ENCODE measurements at regions not wholly inside any gene's neighbourhood (a gene's known extent, or its start where the extent isn't known, plus 50 kb on each side); places are given as distances from the start of the nearest gene placed in this dataset.
A peak's percentile ranks its signal among the peaks of the same experiment; 100 is the strongest.
"Not testable (repeated sequence)": the region's sequence is repeated elsewhere in the genome, so short reads cannot be mapped to it uniquely, and the experiment has no call there.

- TF ChIP-seq CTCF (IDR thresholded peaks at IDR 0.05; ENCODE audit: insufficient read depth, low read length, severe bottlenecking): no peak
- FAIRE-seq (peak; percentile 58), DNase-seq (ENCODE audit: low read depth) (no peak)
- no peaks in the 10 kb centered on the region for H3K27me3 ChIP-seq (ENCODE audit: control insufficient read depth, insufficient read depth, low read length)
- no peak overlapping the region for H3K4me3 ChIP-seq (ENCODE audit: low read depth, low read length)
- no peaks in the 10 kb centered on the region for H3K36me3 ChIP-seq (ENCODE audit: control insufficient read depth, insufficient read depth, low read length)
Measured at GRCh38 chr3:34155666-34156065, 357.2 kb downstream of the PDCD6IP start.

DNA sequence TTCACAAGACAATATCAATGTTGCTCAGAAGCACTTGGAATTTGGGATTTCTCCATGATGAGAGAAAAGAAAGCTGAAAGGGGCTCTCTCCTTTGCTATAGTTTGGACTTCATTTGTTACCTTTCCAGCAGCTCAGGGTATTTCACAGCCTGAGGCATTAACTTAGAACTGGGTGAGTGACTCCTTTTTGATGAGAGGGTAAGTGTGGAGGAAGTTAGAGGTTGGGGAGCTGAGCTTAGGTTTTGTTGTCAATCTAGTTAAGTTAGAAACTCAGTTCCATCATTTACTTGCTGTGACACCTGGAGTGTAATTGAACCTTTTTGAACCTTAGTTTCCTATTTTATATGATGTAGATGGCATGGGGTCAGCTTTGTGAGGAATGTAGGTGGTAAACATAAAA lies 359.1 kb downstream of the PDCD6IP start:
- Histone ChIP-seq H3K4me3 (ENCODE audit: low read depth, low read length) (no peak overlapping the region), H3K36me3 (ENCODE audit: control insufficient read depth, insufficient read depth, low read length) (no peaks in the 10 kb centered on the region), H3K27me3 (ENCODE audit: control insufficient read depth, insufficient read depth, low read length) (no peaks in the 10 kb centered on the region)
- FAIRE-seq (no peak), DNase-seq (ENCODE audit: low read depth) (no peak)
- no peak for TF ChIP-seq CTCF (IDR thresholded peaks at IDR 0.05; ENCODE audit: insufficient read depth, low read length, severe bottlenecking)

DNA sequence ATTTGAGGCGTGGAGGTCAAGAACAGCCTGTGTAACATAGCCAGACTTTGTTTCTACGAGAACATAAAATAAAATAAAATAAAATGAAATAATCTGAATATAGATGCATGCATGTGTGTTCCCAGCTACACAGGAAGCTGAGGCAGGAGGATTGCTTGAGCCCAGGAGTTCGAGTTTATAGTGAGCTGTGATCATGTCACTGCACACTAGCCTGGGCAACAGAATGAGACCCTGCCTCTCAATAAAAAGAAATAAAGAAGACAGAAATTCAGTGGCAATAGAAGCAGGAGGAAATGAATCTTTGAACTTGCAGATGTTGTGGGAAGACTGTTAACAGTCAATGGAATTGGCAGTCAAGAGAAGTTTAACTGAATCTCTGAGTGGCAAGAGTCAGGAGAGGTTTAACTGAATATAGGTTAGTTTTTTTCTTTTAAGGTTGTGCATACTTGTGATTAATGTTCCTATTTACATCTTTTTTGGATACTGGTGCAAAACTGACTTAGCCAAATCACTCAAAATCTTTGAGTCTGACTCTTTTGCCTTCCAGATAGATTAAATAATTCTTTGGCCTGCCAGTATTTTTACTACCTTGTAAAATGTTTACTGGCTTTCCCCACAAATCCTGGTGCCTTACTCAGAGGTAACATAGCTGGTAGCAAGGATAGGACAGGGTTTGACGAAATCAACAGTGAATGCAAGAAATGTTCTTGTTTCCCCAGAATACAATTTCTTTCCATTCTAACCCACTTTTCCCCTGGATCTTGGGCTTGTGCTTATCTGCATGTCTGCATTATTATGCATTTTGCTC lies 361.4 kb downstream of the PDCD6IP start:
- no peak for FAIRE-seq
- no peak overlapping the region for H3K4me3 ChIP-seq (ENCODE audit: low read depth, low read length)
- TF ChIP-seq CTCF (IDR thresholded peaks at IDR 0.05; ENCODE audit: insufficient read depth, low read length, severe bottlenecking): no peak
- DNase-seq (ENCODE audit: low read depth): no peak
- no peaks in the 10 kb centered on the region for H3K27me3 ChIP-seq (ENCODE audit: control insufficient read depth, insufficient read depth, low read length)
- H3K36me3 ChIP-seq (ENCODE audit: control insufficient read depth, insufficient read depth, low read length): no peaks in the 10 kb centered on the region

DNA sequence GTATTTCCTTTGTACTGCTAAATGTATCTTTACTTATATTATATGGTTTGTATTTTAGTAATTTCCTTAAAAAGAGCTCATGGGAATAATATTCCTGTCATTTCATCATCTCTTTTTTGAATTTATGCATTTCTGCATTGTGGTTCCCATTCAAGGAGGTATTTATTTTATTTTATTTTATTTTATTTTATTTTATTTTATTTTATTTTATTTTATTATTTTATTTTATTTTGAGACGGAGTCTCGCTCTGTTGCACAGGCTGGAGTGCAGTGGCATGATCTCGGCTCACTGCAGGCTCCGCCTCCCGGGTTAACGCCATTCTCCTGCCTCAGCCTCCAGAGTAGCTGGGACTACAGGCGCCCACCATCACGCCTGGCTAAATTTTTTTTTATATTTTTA lies 371.2 kb downstream of the PDCD6IP start:
- not testable (repeated sequence) for H3K4me3 ChIP-seq (ENCODE audit: low read depth, low read length); H3K27me3 ChIP-seq (ENCODE audit: control insufficient read depth, insufficient read depth, low read length); H3K36me3 ChIP-seq (ENCODE audit: control insufficient read depth, insufficient read depth, low read length); FAIRE-seq; DNase-seq (ENCODE audit: low read depth)

- no peaks in the 10 kb centered on the region for H3K27me3 ChIP-seq (ENCODE audit: control insufficient read depth, insufficient read depth, low read length)
- H3K36me3 ChIP-seq (ENCODE audit: control insufficient read depth, insufficient read depth, low read length): no peaks in the 10 kb centered on the region
- FAIRE-seq (no peak), DNase-seq (ENCODE audit: low read depth) (no peak)
- no peak for TF ChIP-seq CTCF (IDR thresholded peaks at IDR 0.05; ENCODE audit: insufficient read depth, low read length, severe bottlenecking)
- no peak overlapping the region for H3K4me3 ChIP-seq (ENCODE audit: low read depth, low read length)
Measured at GRCh38 chr3:34174740-34175139, 376.3 kb downstream of the PDCD6IP start.

- Histone ChIP-seq H3K4me3 (ENCODE audit: low read depth, low read length) (no peak overlapping the region), H3K27me3 (ENCODE audit: control insufficient read depth, insufficient read depth, low read length) (no peaks in the 10 kb centered on the region), H3K36me3 (ENCODE audit: control insufficient read depth, insufficient read depth, low read length) (no peaks in the 10 kb centered on the region)
- TF ChIP-seq CTCF (IDR thresholded peaks at IDR 0.05; ENCODE audit: insufficient read depth, low read length, severe bottlenecking): no peak
- DNase-seq (ENCODE audit: low read depth): no peak
- no peak for FAIRE-seq
Measured at GRCh38 chr3:34175636-34176176, 377.3 kb downstream of the PDCD6IP start.
